ENCODE measurements at regions not wholly inside any gene's neighbourhood (a gene's known extent, or its start where the extent isn't known, plus 50 kb on each side); places are given as distances from the start of the nearest gene placed in this dataset.

DNA sequence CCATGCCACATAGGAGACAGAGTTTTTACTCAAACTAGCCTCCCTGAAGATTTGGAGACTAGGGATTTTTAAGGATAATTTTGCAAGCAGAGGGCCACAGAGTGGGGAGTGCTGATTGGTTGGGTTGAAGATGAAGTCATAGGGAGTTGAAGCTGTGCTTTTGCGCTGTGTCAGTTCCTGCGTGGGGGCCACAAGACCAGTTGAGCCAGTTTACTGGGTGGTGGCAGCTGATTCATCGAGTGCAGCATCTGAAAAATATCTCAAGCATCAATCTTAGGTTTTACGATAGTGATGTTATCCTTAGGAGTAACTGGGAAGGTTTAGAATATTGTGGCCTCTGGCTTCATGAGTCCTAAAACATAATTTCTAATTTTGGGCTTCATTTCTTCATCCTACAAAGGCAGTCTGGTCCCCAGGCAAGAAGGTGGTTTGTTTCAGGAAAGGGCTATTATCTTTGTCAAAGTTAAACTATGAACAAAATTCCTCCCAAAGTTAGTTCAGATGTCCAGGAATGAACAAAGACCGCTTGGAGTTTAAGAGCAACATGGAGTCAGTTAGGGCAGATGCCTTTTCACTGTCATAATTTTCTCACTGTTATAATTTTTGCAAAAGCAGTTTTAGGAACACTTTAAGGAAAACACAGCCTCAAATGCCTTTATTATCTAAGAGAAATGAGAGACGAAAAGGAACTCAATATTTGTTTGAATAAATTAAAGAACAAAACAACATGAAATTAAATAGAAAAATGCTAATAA lies 960.8 kb upstream of the PRKX start:
- TF ChIP-seq CTCF (IDR thresholded peaks at IDR 0.05) (no peak), YY1 (IDR thresholded peaks at IDR 0.05; ENCODE audit: low read depth) (no peak), RAD21 (IDR thresholded peaks at IDR 0.05; ENCODE audit: low read length) (no peak), POLR2AphosphoS5 (IDR thresholded peaks at IDR 0.05; ENCODE audit: low read depth, low read length) (no peak), TAF1 (IDR thresholded peaks at IDR 0.05; ENCODE audit: borderline replicate concordance, low read depth, low read length) (no peak), EZH2phosphoT487 (IDR thresholded peaks at IDR 0.05; ENCODE audit: borderline replicate concordance, low read depth) (no peak), TCF12 (IDR thresholded peaks at IDR 0.05) (no peak), EP300 (IDR thresholded peaks at IDR 0.05; ENCODE audit: borderline replicate concordance in 1 of 2, low read depth in 1 of 2, low read length in 1 of 2) (no peak), USF1 (IDR thresholded peaks at IDR 0.05; ENCODE audit: borderline replicate concordance, low read depth) (no peak)
- TF ChIP-seq, protein P1, sequence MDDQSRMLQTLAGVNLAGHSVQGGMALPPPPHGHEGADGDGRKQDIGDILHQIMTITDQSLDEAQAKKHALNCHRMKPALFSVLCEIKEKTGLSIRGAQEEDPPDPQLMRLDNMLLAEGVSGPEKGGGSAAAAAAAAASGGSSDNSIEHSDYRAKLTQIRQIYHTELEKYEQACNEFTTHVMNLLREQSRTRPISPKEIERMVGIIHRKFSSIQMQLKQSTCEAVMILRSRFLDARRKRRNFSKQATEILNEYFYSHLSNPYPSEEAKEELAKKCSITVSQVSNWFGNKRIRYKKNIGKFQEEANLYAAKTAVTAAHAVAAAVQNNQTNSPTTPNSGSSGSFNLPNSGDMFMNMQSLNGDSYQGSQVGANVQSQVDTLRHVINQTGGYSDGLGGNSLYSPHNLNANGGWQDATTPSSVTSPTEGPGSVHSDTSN (IDR thresholded peaks at IDR 0.05), result no peak
- TF ChIP-seq, protein P2, sequence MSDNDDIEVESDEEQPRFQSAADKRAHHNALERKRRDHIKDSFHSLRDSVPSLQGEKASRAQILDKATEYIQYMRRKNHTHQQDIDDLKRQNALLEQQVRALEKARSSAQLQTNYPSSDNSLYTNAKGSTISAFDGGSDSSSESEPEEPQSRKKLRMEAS (IDR thresholded peaks at IDR 0.05; ENCODE audit: low read depth), result no peak
- TF ChIP-seq, protein P3, sequence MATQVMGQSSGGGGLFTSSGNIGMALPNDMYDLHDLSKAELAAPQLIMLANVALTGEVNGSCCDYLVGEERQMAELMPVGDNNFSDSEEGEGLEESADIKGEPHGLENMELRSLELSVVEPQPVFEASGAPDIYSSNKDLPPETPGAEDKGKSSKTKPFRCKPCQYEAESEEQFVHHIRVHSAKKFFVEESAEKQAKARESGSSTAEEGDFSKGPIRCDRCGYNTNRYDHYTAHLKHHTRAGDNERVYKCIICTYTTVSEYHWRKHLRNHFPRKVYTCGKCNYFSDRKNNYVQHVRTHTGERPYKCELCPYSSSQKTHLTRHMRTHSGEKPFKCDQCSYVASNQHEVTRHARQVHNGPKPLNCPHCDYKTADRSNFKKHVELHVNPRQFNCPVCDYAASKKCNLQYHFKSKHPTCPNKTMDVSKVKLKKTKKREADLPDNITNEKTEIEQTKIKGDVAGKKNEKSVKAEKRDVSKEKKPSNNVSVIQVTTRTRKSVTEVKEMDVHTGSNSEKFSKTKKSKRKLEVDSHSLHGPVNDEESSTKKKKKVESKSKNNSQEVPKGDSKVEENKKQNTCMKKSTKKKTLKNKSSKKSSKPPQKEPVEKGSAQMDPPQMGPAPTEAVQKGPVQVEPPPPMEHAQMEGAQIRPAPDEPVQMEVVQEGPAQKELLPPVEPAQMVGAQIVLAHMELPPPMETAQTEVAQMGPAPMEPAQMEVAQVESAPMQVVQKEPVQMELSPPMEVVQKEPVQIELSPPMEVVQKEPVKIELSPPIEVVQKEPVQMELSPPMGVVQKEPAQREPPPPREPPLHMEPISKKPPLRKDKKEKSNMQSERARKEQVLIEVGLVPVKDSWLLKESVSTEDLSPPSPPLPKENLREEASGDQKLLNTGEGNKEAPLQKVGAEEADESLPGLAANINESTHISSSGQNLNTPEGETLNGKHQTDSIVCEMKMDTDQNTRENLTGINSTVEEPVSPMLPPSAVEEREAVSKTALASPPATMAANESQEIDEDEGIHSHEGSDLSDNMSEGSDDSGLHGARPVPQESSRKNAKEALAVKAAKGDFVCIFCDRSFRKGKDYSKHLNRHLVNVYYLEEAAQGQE (IDR thresholded peaks at IDR 0.05; ENCODE audit: low read depth, low read length), result no peak
- TF ChIP-seq, protein P4, sequence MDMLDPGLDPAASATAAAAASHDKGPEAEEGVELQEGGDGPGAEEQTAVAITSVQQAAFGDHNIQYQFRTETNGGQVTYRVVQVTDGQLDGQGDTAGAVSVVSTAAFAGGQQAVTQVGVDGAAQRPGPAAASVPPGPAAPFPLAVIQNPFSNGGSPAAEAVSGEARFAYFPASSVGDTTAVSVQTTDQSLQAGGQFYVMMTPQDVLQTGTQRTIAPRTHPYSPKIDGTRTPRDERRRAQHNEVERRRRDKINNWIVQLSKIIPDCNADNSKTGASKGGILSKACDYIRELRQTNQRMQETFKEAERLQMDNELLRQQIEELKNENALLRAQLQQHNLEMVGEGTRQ (IDR thresholded peaks at IDR 0.05; ENCODE audit: borderline replicate concordance, low read depth, low read length), result no peak

All from SK-N-SH (cell line).